GM23338 (cell line): ENCODE measurements at regions not wholly inside any gene's neighbourhood (a gene's known extent, or its start where the extent isn't known, plus 50 kb on each side); places are given as distances from the start of the nearest gene placed in this dataset.

Experiments
- ATAC-seq: fragments of 200-7000 bp; cut with Tn5 transposase; 3 replicates; pipeline ENCODE4 v1.9.1; 2020
- DNase-seq: peaks from one replicate; pipeline ENCODE4 v3.0.0-alpha.2; 2015; ENCODE audit warnings: low spot score
- H2AFZ ChIP-seq: fragments of 200-600 bp; sonication (generic); 2 replicates; pipeline ENCODE4 v1.8.0; 2016; ENCODE audit warnings: antibody characterized with exemption, mild to moderate bottlenecking, moderate library complexity
- H3F3A ChIP-seq: fragments of 200-600 bp; sonication (generic); replicated peaks from 2 replicates; pipeline ENCODE4 v1.8.0; 2017; ENCODE audit warnings: antibody characterized with exemption, mixed run types, low read depth
- H3K27ac ChIP-seq: fragments of 200-600 bp; sonication (generic); 2 replicates; pipeline ENCODE4 v1.6.1; 2016; ENCODE audit warnings: low read depth
- H3K27me3 ChIP-seq: fragments of 200-600 bp; sonication (generic); 2 replicates; pipeline ENCODE4 v1.8.0; 2016; ENCODE audit warnings: mild to moderate bottlenecking, mixed run types, moderate library complexity; ENCODE audit not compliant: insufficient read depth
- H3K36me3 ChIP-seq: fragments of 200-600 bp; sonication (generic); 2 replicates; pipeline ENCODE4 v1.8.0; 2016; ENCODE audit warnings: mild to moderate bottlenecking; ENCODE audit not compliant: insufficient read depth
- H3K4me1 ChIP-seq: fragments of 200-600 bp; sonication (generic); 2 replicates; pipeline ENCODE4 v1.8.0; 2016; ENCODE audit warnings: mild to moderate bottlenecking, moderate library complexity; ENCODE audit not compliant: insufficient read depth
- H3K4me2 ChIP-seq: fragments of 200-600 bp; sonication (generic); 2 replicates; pipeline ENCODE4 v1.7.1; 2017; ENCODE audit warnings: mixed run types
- H3K4me3 ChIP-seq: fragments of 200-600 bp; sonication (generic); 2 replicates; pipeline ENCODE4 v1.6.1; 2016; ENCODE audit warnings: mixed run types
- H3K79me2 ChIP-seq: fragments of 200-600 bp; sonication (generic); replicated peaks from 2 replicates; pipeline ENCODE4 v1.8.0; 2017; ENCODE audit warnings: mild to moderate bottlenecking; ENCODE audit not compliant: insufficient read depth
- H3K9me2 ChIP-seq: fragments of 200-600 bp; sonication (generic); 2 replicates; pipeline ENCODE4 v1.8.0; 2017; ENCODE audit not compliant: insufficient read depth
- H4K20me1 ChIP-seq: fragments of 200-600 bp; sonication (generic); replicated peaks from 2 replicates; pipeline ENCODE4 v1.8.0; 2017; ENCODE audit warnings: mild to moderate bottlenecking; ENCODE audit not compliant: insufficient read depth
- H3K27ac Mint-ChIP-seq: 2 replicates; pipeline ENCODE4 v1.8.0; 2020; ENCODE audit warnings: inconsistent platforms, mild to moderate bottlenecking, moderate library complexity, mixed read lengths
- H3K27me3 Mint-ChIP-seq: 3 replicates; pipeline ENCODE4 v1.8.0; 2022; ENCODE audit warnings: low read depth, mild to moderate bottlenecking, moderate library complexity, mixed read lengths, inconsistent platforms; ENCODE audit not compliant: insufficient read depth, poor library complexity
- H3K36me3 Mint-ChIP-seq: 3 replicates; pipeline ENCODE4 v1.8.0; 2021; ENCODE audit warnings: low read depth, mild to moderate bottlenecking, inconsistent platforms, moderate library complexity, mixed read lengths
- H3K4me1 Mint-ChIP-seq: 3 replicates; pipeline ENCODE4 v1.8.0; 2020; ENCODE audit warnings: mild to moderate bottlenecking, inconsistent platforms, mixed read lengths
- H3K4me3 Mint-ChIP-seq: 3 replicates; pipeline ENCODE4 v1.8.0; 2021; ENCODE audit warnings: moderate library complexity, mild to moderate bottlenecking, inconsistent platforms, mixed read lengths
- H3K9me3 Mint-ChIP-seq: 3 replicates; pipeline ENCODE4 v1.8.0; 2020; ENCODE audit warnings: moderate library complexity, mild to moderate bottlenecking, inconsistent platforms, mixed read lengths
- CREB1 ChIP-seq: fragments of 250-450 bp; sonication (Bioruptor Pico); IDR thresholded peaks from 2 replicates; pipeline ENCODE4 v1.5.0; 2020; ENCODE audit warnings: low read depth, mild to moderate bottlenecking, moderate library complexity
- CTCF ChIP-seq, 2 experiments: fragments of 200-600 bp in 1 of 2; sonication (generic) in 1 of 2; conservative IDR thresholded peaks; 2 replicates each; pipeline versions ENCODE4 v1.5.1 to v1.6.1; 2016 to 2017; ENCODE audit warnings: antibody characterized with exemption in 2 of 2, low read depth in 2 of 2, mild to moderate bottlenecking in 2 of 2, moderate library complexity in 1 of 2
- ETS1 ChIP-seq: IDR thresholded peaks from 2 replicates; pipeline ENCODE4 v1.6.1; 2016; ENCODE audit warnings: antibody characterized with exemption
- EZH2 ChIP-seq: fragments of 200-600 bp; sonication (generic); IDR thresholded peaks from one replicate; pipeline ENCODE4 v1.8.0; 2017; ENCODE audit warnings: antibody characterized with exemption, mild to moderate bottlenecking, low read depth; ENCODE audit not compliant: unreplicated experiment
- EZH2phosphoT487 ChIP-seq: fragments of 200-600 bp; sonication (generic); IDR thresholded peaks from one replicate; pipeline ENCODE4 v1.8.1; 2018; ENCODE audit warnings: antibody characterized with exemption; ENCODE audit not compliant: unreplicated experiment
- JUNB ChIP-seq: IDR thresholded peaks from one replicate; pipeline ENCODE4 v1.6.1; 2016; ENCODE audit warnings: antibody characterized with exemption; ENCODE audit not compliant: unreplicated experiment
- NANOG ChIP-seq: IDR thresholded peaks from 2 replicates; pipeline ENCODE4 v1.6.1; 2016; ENCODE audit warnings: antibody characterized with exemption, borderline replicate concordance
- POLR2AphosphoS5 ChIP-seq: IDR thresholded peaks from 2 replicates; pipeline ENCODE4 v1.6.1; 2016; ENCODE audit warnings: antibody characterized with exemption, low read depth
- REST ChIP-seq: IDR thresholded peaks from one replicate; pipeline ENCODE4 v1.6.1; 2018; ENCODE audit warnings: antibody characterized with exemption; ENCODE audit not compliant: unreplicated experiment
- STAT1 ChIP-seq: IDR thresholded peaks from one replicate; pipeline ENCODE4 v1.6.1; 2016; ENCODE audit warnings: antibody characterized with exemption; ENCODE audit not compliant: unreplicated experiment
- ZNF114 ChIP-seq: fragments of 250-450 bp; sonication (Bioruptor Pico); IDR thresholded peaks from 2 replicates; pipeline ENCODE4 v1.5.0; 2020; ENCODE audit warnings: mild to moderate bottlenecking, moderate library complexity
- ZNF331 ChIP-seq: fragments of 250-450 bp; sonication (Bioruptor Pico); IDR thresholded peaks from 2 replicates; pipeline ENCODE4 v1.5.0; 2020; ENCODE audit warnings: low read depth, mild to moderate bottlenecking, moderate library complexity
- ZNF462 ChIP-seq: fragments of 250-450 bp; sonication (Bioruptor Pico); IDR thresholded peaks from 2 replicates; pipeline ENCODE4 v1.5.0; 2020; ENCODE audit warnings: mild to moderate bottlenecking, moderate library complexity

- H3K4me1 Mint-ChIP-seq: peaks cover 46% of the 10 kb centered on the region
- H3K4me3 ChIP-seq: no peak overlapping the region
Observed at GRCh38 chr12:46452776-46453175, 80.2 kb upstream of the SLC38A2 start.

More at GRCh38 chr12:46452776-46453175, 80.2 kb upstream of the SLC38A2 start:
- H2AFZ ChIP-seq: no peak overlapping the region
- H4K20me1 ChIP-seq: no peaks in the 10 kb centered on the region
- no peaks in the 10 kb centered on the region; the same call in 1 of the 2 replicates for H3K9me2 ChIP-seq
- Mint-ChIP-seq H3K9me3 (peaks cover 5% of the 10 kb centered on the region; the same call in 1 of the 3 replicates), H3K4me3 (no peak overlapping the region), H3K27me3 (peaks cover 1% of the 10 kb centered on the region), H3K27ac (no peak overlapping the region), H3K36me3 (peaks cover 6% of the 10 kb centered on the region; the same call in 2 of the 3 replicates)
- no peaks in the 10 kb centered on the region for H3K79me2 ChIP-seq
- no peaks in the 10 kb centered on the region for H3K36me3 ChIP-seq
- no peak overlapping the region for H3K27ac ChIP-seq
- DNase-seq: no peak
- no peaks in the 10 kb centered on the region for H3K27me3 ChIP-seq
- no peak for ATAC-seq
- peaks cover 14% of the 10 kb centered on the region; the same call in 1 of the 2 replicates for H3K4me1 ChIP-seq
- no peak overlapping the region for H3K4me2 ChIP-seq
- H3F3A ChIP-seq: no peaks in the 10 kb centered on the region
- TF ChIP-seq JUNB (no peak), STAT1 (no peak), POLR2AphosphoS5 (no peak), EZH2phosphoT487 (no peak), ETS1 (no peak), ZNF114 (CRISPR knock-in tag) (no peak), NANOG (no peak), REST (no peak), ZNF462 (CRISPR knock-in tag) (no peak), CREB1 (no peak), CTCF (conservative IDR thresholded peaks at IDR 0.05; ENCODE audit: low read depth in 2 of 2) (no peak), ZNF331 (CRISPR knock-in tag) (no peak), EZH2 (no peak)
